SH-SY5Y (cell line): ENCODE measurements at regions not wholly inside any gene's neighbourhood (a gene's known extent, or its start where the extent isn't known, plus 50 kb on each side); places are given as distances from the start of the nearest gene placed in this dataset.

ENCODE experiments used
- GATA2 ChIP-seq: IDR thresholded peaks from 2 replicates; pipeline ENCODE4 v1.6.1; 2011; ENCODE audit warnings: mild to moderate bottlenecking, low read depth, low read length
- GATA3 ChIP-seq: IDR thresholded peaks from 2 replicates; pipeline ENCODE4 v1.6.1; 2011; ENCODE audit warnings: low read depth, mild to moderate bottlenecking, low read length, moderate library complexity

DNA sequence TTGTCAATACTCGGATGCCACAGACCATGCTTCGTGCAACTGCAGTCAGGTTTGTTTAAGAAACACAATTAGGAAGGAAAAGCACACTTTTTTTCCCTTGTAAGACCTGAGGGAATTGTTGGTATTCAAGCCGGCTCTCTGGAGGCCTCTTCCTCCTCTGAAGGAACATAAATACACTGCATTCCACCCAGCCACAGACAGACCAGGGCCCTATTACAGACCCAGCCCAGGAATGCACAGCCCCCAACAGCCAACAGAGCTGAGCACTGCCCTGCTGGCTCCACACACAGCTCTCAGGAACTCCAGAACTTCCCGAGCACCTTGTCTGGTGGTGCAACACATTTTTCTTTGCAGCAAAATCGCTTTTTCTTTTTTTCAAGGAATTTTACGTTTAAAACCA is 488.7 kb upstream of the PROK2 start:
- TF ChIP-seq GATA3 (no peak), GATA2 (no peak)
